GM21528 (cell line): ENCODE measurements at regions not wholly inside any gene's neighbourhood (a gene's known extent, or its start where the extent isn't known, plus 50 kb on each side); places are given as distances from the start of the nearest gene placed in this dataset.

Experiments
- ATAC-seq: cut with Tn5 transposase; IDR thresholded peaks from one replicate; pipeline ENCODE4 v1.9.1; 2021; ENCODE audit warnings: mild to moderate bottlenecking, moderate library complexity; ENCODE audit not compliant: unreplicated experiment, low FRiP score

- no peak for ATAC-seq
Measured at GRCh38 chr12:88802096-88802706, 221.9 kb upstream of the KITLG start.

GRCh38 chr12:88801227-88802095 lies 221.2 kb upstream of the KITLG start:
- ATAC-seq: no peak

- no peak for ATAC-seq
Measured at GRCh38 chr12:88793096-88793495, 212.8 kb upstream of the KITLG start.

- ATAC-seq: no peak
Measured at GRCh38 chr12:88790231-88790630, 210.0 kb upstream of the KITLG start.

- no peak for ATAC-seq
Measured at GRCh38 chr12:88784166-88784565, 203.9 kb upstream of the KITLG start.

- ATAC-seq: no peak
Measured at GRCh38 chr12:88782351-88782750, 202.1 kb upstream of the KITLG start.

- no peak for ATAC-seq
Measured at GRCh38 chr12:88781909-88782308, 201.6 kb upstream of the KITLG start.

- ATAC-seq: no peak
Measured at GRCh38 chr12:88778064-88778463, 197.8 kb upstream of the KITLG start.

GRCh38 chr12:88775742-88776151 lies 195.5 kb upstream of the KITLG start:
- ATAC-seq: no peak

GRCh38 chr12:88767699-88768098 lies 187.4 kb upstream of the KITLG start:
- ATAC-seq: no peak

- no peak for ATAC-seq
Measured at GRCh38 chr12:88764781-88765480, 184.7 kb upstream of the KITLG start.

GRCh38 chr12:88763536-88764100 lies 183.3 kb upstream of the KITLG start:
- no peak for ATAC-seq

GRCh38 chr12:88758176-88758575 lies 177.9 kb upstream of the KITLG start:
- no peak for ATAC-seq

GRCh38 chr12:88756917-88757316 lies 176.6 kb upstream of the KITLG start:
- ATAC-seq: no peak

GRCh38 chr12:88756153-88756552 lies 175.9 kb upstream of the KITLG start:
- ATAC-seq: no peak

- ATAC-seq: no peak
Measured at GRCh38 chr12:88753707-88754106, 173.4 kb upstream of the KITLG start.

- no peak for ATAC-seq
Measured at GRCh38 chr12:88753066-88753465, 172.8 kb upstream of the KITLG start.

GRCh38 chr12:88752183-88752582 lies 171.9 kb upstream of the KITLG start:
- ATAC-seq: no peak

- no peak for ATAC-seq
Measured at GRCh38 chr12:88750867-88751543, 170.7 kb upstream of the KITLG start.

- no peak for ATAC-seq
Measured at GRCh38 chr12:88746386-88746785, 166.1 kb upstream of the KITLG start.
